Stimulated activated naive CD8-positive, alpha-beta T cell treated with anti-CD3 and anti-CD28 coated beads, Interleukin-15, Interleukin-2, amounts not matched to agents 100 U/mL and 50 U/mL, for 24 hours (primary cell): ENCODE measurements at regions not wholly inside any gene's neighbourhood (a gene's known extent, or its start where the extent isn't known, plus 50 kb on each side); places are given as distances from the start of the nearest gene placed in this dataset.

Experiments
- ATAC-seq: fragments of 150-1000 bp; cut with Tn5 transposase; one replicate; pipeline ENCODE4 v1.10.0; 2021
- DNase-seq: peaks from one replicate; pipeline ENCODE4 v3.0.0; 2021

GRCh38 chr3:22593638-22594037, 609.5 kb upstream of the UBE2E2 start:
- ATAC-seq (no peak), DNase-seq (no peak)

GRCh38 chr3:22594990-22595389, 608.1 kb upstream of the UBE2E2 start:
- no peak for ATAC-seq
- no peak for DNase-seq

- ATAC-seq (no peak), DNase-seq (no peak)
Measured at GRCh38 chr3:22606461-22606860, 596.7 kb upstream of the UBE2E2 start.

GRCh38 chr3:22606938-22607337, 596.2 kb upstream of the UBE2E2 start:
- DNase-seq (no peak), ATAC-seq (no peak)

GRCh38 chr3:22608093-22608492, 595.0 kb upstream of the UBE2E2 start:
- ATAC-seq = no peak
- no peak for DNase-seq

GRCh38 chr3:22608721-22609120, 594.4 kb upstream of the UBE2E2 start:
- no peak for DNase-seq
- ATAC-seq = no peak

- ATAC-seq = no peak
Measured at GRCh38 chr3:22609139-22609538, 594.0 kb upstream of the UBE2E2 start.

GRCh38 chr3:22612927-22613326, 590.2 kb upstream of the UBE2E2 start:
- DNase-seq = no peak
- no peak for ATAC-seq

More at GRCh38 chr3:22609139-22609538, 594.0 kb upstream of the UBE2E2 start:
- DNase-seq = no peak

GRCh38 chr3:22615790-22616189, 587.3 kb upstream of the UBE2E2 start:
- ATAC-seq = no peak
- no peak for DNase-seq

- DNase-seq (no peak), ATAC-seq (no peak)
Measured at GRCh38 chr3:22617372-22617771, 585.8 kb upstream of the UBE2E2 start.

- DNase-seq = no peak
- no peak for ATAC-seq
Measured at GRCh38 chr3:22620498-22620897, 582.6 kb upstream of the UBE2E2 start.

- DNase-seq (no peak), ATAC-seq (no peak)
Measured at GRCh38 chr3:22621205-22621809, 581.8 kb upstream of the UBE2E2 start.

- ATAC-seq (no peak), DNase-seq (no peak)
Measured at GRCh38 chr3:22627993-22628499, 575.1 kb upstream of the UBE2E2 start.

GRCh38 chr3:22632536-22632935, 570.6 kb upstream of the UBE2E2 start:
- ATAC-seq (no peak), DNase-seq (no peak)

GRCh38 chr3:22634433-22634832, 568.7 kb upstream of the UBE2E2 start:
- no peak for DNase-seq
- ATAC-seq = no peak

- ATAC-seq (no peak), DNase-seq (no peak)
Measured at GRCh38 chr3:22659651-22660475, 543.3 kb upstream of the UBE2E2 start.

GRCh38 chr3:22660606-22661005, 542.5 kb upstream of the UBE2E2 start:
- DNase-seq (no peak), ATAC-seq (no peak)

GRCh38 chr3:22661121-22661700, 541.9 kb upstream of the UBE2E2 start:
- DNase-seq (no peak), ATAC-seq (no peak)

GRCh38 chr3:22665528-22665927, 537.6 kb upstream of the UBE2E2 start:
- no peak for ATAC-seq

GRCh38 chr3:22666736-22667135, 536.4 kb upstream of the UBE2E2 start:
- ATAC-seq (no peak), DNase-seq (no peak)

More at GRCh38 chr3:22665528-22665927, 537.6 kb upstream of the UBE2E2 start:
- no peak for DNase-seq

- no peak for ATAC-seq
- no peak for DNase-seq
Measured at GRCh38 chr3:22671848-22672247, 531.3 kb upstream of the UBE2E2 start.

GRCh38 chr3:22684739-22685138, 518.4 kb upstream of the UBE2E2 start:
- no peak for DNase-seq
- no peak for ATAC-seq

- DNase-seq (no peak), ATAC-seq (no peak)
Measured at GRCh38 chr3:22685597-22685996, 517.5 kb upstream of the UBE2E2 start.
